ENCODE measurements at regions not wholly inside any gene's neighbourhood (a gene's known extent, or its start where the extent isn't known, plus 50 kb on each side); places are given as distances from the start of the nearest gene placed in this dataset.
A peak's percentile ranks its signal among the peaks of the same experiment; 100 is the strongest.

DNA sequence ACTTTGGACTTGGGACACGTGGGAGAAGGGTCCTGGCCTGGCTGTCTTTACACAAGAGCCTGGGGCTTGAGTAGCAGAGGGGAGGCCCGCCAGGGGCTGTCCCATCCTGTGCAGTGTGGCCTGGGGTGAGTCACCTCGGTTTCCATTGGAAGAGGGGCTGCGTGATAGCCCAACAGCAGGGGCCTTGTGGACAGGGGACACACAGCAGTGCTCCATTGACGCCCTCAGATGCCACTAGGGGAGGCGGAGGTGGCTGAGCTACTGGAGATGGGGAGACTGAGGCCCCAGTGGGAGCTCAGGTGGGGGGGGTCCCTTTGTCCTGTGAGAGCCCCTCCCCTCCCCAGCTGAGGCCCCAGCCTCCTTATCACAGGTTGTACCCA is 50.0 kb upstream of the RNU6ATAC start:
- no peak for DNase-seq (ENCODE audit: low read depth, low spot score)
- no peaks in the 10 kb centered on the region for H3K9me3 ChIP-seq (ENCODE audit: control insufficient read depth, insufficient read depth, low read length)
- WGBS (ENCODE audit: insufficient coverage, insufficient read length): no CpG with 5 or more reads among the region's 6 CpGs
- no peaks in the 10 kb centered on the region; the same call in 1 of the 2 replicates for H3K4me1 ChIP-seq (ENCODE audit: control insufficient read depth, insufficient read depth, low read length)
- H3K4me3 ChIP-seq (ENCODE audit: low read length): no peak overlapping the region
- no peaks in the 10 kb centered on the region for H3K36me3 ChIP-seq (ENCODE audit: control insufficient read depth, insufficient read depth, low read length)
- no peaks in the 10 kb centered on the region for H3K27me3 ChIP-seq (ENCODE audit: control insufficient read depth, insufficient read depth, low read length)
- no peak overlapping the region for H3K27ac ChIP-seq (ENCODE audit: low read length)

DNA sequence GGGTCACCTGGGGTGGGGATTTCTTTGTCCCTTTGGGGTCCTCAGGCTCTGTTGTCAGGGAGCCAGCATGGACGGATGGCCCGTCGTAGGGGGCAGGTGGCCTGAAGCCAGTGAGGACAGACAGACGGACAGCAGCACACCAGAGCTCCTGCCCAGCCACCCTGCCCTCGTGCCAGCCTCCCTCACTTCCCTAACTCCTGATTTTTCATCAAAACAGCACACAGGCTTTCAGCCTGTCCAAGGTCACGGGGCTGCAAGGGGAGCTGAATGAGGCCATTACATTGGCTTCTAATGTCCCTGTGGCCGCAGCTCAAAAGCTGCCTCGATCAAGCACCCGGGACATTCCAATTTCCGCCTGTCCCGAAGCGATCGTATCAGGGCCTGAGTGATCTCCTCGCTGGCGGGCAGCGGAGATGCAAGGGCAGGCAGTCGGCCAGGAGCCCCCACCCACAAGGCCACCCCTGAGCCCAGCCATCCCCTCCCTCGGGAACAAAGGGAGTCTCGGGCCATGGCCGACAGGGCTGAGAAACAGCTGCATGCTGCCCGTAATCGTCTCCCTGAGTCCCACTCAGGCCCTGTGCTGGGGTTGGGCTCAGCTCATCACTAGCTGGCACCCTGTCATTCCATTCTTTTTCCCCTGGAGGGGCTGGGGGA is 50.5 kb upstream of the RNU6ATAC start:
- no peaks in the 10 kb centered on the region; the same call in 1 of the 2 replicates for H3K4me1 ChIP-seq (ENCODE audit: control insufficient read depth, insufficient read depth, low read length)
- H3K36me3 ChIP-seq (ENCODE audit: control insufficient read depth, insufficient read depth, low read length): no peaks in the 10 kb centered on the region
- H3K4me3 ChIP-seq (ENCODE audit: low read length): no peak overlapping the region
- no peaks in the 10 kb centered on the region for H3K27me3 ChIP-seq (ENCODE audit: control insufficient read depth, insufficient read depth, low read length)
- H3K27ac ChIP-seq (ENCODE audit: low read length): no peak overlapping the region
- no peak for DNase-seq (ENCODE audit: low read depth, low spot score)
- WGBS (ENCODE audit: insufficient coverage, insufficient read length): no CpG with 5 or more reads among the region's 22 CpGs
- no peaks in the 10 kb centered on the region for H3K9me3 ChIP-seq (ENCODE audit: control insufficient read depth, insufficient read depth, low read length)

GRCh38 chr9:134215420-134215698 is 51.0 kb upstream of the RNU6ATAC start:
- no peaks in the 10 kb centered on the region; the same call in 1 of the 2 replicates for H3K4me1 ChIP-seq (ENCODE audit: control insufficient read depth, insufficient read depth, low read length)
- no peak for DNase-seq (ENCODE audit: low read depth, low spot score)
- no peak overlapping the region for H3K4me3 ChIP-seq (ENCODE audit: low read length)

DNA sequence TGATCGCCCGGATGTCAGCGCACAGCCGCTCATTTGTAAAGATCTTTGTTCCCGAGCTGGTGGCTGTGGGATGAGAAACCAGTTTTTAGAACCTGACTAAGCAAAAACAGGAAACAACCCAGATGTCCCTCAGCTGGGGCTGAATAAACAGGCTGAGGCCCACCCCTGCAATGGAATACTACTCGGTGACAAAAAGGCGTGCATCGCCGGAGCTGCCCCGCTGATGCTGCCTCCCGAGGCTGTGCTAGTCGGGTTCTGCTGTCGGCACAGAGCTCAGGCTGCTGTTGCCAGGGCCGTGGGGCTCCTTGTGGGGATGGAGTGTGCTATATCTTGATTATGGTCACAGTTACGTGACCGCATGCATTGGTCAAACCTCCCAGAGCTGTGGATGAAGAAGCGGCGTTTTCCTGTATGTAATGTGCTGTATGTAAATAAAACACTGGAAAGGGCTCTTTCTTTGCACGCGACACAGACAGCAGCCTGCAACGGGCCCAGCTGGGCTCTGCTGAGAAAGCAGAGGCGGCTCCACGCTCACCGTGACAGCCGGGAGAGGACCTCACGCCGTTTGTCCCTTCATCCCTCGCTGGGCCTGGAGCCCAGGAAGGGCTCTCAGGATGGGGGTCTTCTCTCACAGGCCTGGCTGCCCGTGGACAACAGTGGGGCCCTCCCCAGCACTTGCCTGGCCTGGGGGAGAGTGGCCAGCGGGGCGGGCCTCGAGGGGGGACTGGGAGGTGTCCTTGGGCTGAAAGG is 51.5 kb upstream of the RNU6ATAC start:
- Histone ChIP-seq H3K27ac (ENCODE audit: low read length) (no peak overlapping the region), H3K9me3 (ENCODE audit: control insufficient read depth, insufficient read depth, low read length) (no peaks in the 10 kb centered on the region), H3K4me3 (ENCODE audit: low read length) (no peak overlapping the region), H3K36me3 (ENCODE audit: control insufficient read depth, insufficient read depth, low read length) (no peaks in the 10 kb centered on the region), H3K27me3 (ENCODE audit: control insufficient read depth, insufficient read depth, low read length) (no peaks in the 10 kb centered on the region), H3K4me1 (ENCODE audit: control insufficient read depth, insufficient read depth, low read length) (no peaks in the 10 kb centered on the region; the same call in 1 of the 2 replicates)
- WGBS (ENCODE audit: insufficient coverage, insufficient read length): no CpG with 5 or more reads among the region's 32 CpGs
- no peak for DNase-seq (ENCODE audit: low read depth, low spot score)

More at GRCh38 chr9:134215420-134215698, 51.0 kb upstream of the RNU6ATAC start:
- no peaks in the 10 kb centered on the region for H3K36me3 ChIP-seq (ENCODE audit: control insufficient read depth, insufficient read depth, low read length)
- H3K27me3 ChIP-seq (ENCODE audit: control insufficient read depth, insufficient read depth, low read length): no peaks in the 10 kb centered on the region
- H3K9me3 ChIP-seq (ENCODE audit: control insufficient read depth, insufficient read depth, low read length): no peaks in the 10 kb centered on the region
- H3K27ac ChIP-seq (ENCODE audit: low read length): no peak overlapping the region
- WGBS (ENCODE audit: insufficient coverage, insufficient read length): no CpG with 5 or more reads among the region's 7 CpGs

- DNase-seq (ENCODE audit: low read depth, low spot score): no peak
- Histone ChIP-seq H3K36me3 (ENCODE audit: control insufficient read depth, insufficient read depth, low read length) (no peaks in the 10 kb centered on the region), H3K4me3 (ENCODE audit: low read length) (no peak overlapping the region), H3K27me3 (ENCODE audit: control insufficient read depth, insufficient read depth, low read length) (no peaks in the 10 kb centered on the region), H3K9me3 (ENCODE audit: control insufficient read depth, insufficient read depth, low read length) (no peaks in the 10 kb centered on the region), H3K4me1 (ENCODE audit: control insufficient read depth, insufficient read depth, low read length) (no peaks in the 10 kb centered on the region; the same call in 1 of the 2 replicates), H3K27ac (ENCODE audit: low read length) (no peak overlapping the region)
- WGBS (ENCODE audit: insufficient coverage, insufficient read length): no CpG with 5 or more reads among the region's 14 CpGs
Measured at GRCh38 chr9:134216449-134216951, 52.1 kb upstream of the RNU6ATAC start.

GRCh38 chr9:134216961-134217360 is 52.6 kb upstream of the RNU6ATAC start:
- H3K27me3 ChIP-seq (ENCODE audit: control insufficient read depth, insufficient read depth, low read length): no peaks in the 10 kb centered on the region
- no peak overlapping the region for H3K4me3 ChIP-seq (ENCODE audit: low read length)
- no peaks in the 10 kb centered on the region for H3K36me3 ChIP-seq (ENCODE audit: control insufficient read depth, insufficient read depth, low read length)
- no CpG with 5 or more reads among the region's 10 CpGs for WGBS (ENCODE audit: insufficient coverage, insufficient read length)
- no peaks in the 10 kb centered on the region; the same call in 1 of the 2 replicates for H3K4me1 ChIP-seq (ENCODE audit: control insufficient read depth, insufficient read depth, low read length)
- H3K9me3 ChIP-seq (ENCODE audit: control insufficient read depth, insufficient read depth, low read length): no peaks in the 10 kb centered on the region
- no peak overlapping the region for H3K27ac ChIP-seq (ENCODE audit: low read length)
- no peak for DNase-seq (ENCODE audit: low read depth, low spot score)

DNA sequence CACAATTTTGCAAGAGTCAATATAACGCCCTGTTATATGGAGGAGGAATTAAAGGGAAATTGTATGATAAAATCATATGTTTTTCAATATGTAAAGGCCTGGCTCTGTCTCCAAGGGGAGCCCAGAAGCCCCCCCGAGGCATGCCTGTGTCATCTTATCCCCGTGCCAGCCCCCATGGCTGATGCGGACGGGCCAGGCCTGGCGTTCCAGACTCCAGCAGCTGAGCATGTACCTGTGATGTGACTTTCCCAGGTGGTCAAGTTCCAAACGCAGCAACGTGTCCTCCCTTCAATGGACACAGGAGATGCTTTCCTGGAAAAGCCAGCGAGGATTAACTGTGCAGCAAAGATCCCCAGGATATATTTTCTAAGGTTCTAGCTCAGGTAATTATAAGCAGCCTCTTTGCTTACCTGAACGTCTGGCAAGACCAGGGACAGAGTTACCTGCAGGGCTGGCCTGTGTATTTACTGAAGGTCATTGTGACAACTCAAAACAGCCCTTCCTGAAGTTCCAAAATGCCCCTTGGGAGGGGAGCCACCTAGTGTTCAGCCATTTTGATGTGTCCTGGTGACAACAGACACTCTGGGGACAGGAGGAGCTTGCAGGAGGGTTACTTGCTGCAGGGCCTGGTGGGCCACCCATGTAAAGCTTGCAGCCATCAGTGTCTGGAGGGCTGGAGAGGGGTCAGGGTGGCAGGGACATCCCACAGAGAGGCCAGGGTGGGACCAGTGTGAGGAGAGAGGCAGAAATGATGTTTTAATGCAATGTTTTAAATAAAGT is 53.3 kb upstream of the RNU6ATAC start:
- Histone ChIP-seq H3K4me3 (ENCODE audit: low read length) (no peak overlapping the region), H3K27me3 (ENCODE audit: control insufficient read depth, insufficient read depth, low read length) (no peaks in the 10 kb centered on the region), H3K9me3 (ENCODE audit: control insufficient read depth, insufficient read depth, low read length) (no peaks in the 10 kb centered on the region), H3K27ac (ENCODE audit: low read length) (no peak overlapping the region), H3K4me1 (ENCODE audit: control insufficient read depth, insufficient read depth, low read length) (no peaks in the 10 kb centered on the region; the same call in 1 of the 2 replicates), H3K36me3 (ENCODE audit: control insufficient read depth, insufficient read depth, low read length) (no peaks in the 10 kb centered on the region)
- WGBS (ENCODE audit: insufficient coverage, insufficient read length): no CpG with 5 or more reads among the region's 10 CpGs
- DNase-seq (ENCODE audit: low read depth, low spot score): peak; percentile 20

DNA sequence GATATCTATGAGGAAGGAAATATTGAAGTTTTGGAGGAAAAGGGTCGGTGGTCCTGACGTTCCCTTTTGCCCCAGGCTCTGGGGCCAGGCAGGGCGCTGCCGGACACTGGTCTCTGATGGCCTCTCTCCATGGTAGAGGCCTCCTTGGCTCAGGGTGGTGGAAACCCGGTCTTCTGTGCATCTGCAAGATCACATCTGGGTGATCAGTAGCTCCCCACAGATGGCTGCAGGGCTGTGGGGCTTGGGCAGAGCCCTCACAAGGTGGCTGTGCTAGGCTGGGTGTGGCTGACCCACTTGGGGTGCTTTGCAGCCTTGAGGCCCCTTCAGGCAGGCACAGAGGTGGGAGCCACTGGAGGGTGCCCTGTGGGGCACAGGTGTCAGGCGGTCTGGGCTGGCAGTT is 53.9 kb upstream of the RNU6ATAC start:
- no peak for DNase-seq (ENCODE audit: low read depth, low spot score)
- H3K27ac ChIP-seq (ENCODE audit: low read length): no peak overlapping the region
- no peaks in the 10 kb centered on the region for H3K36me3 ChIP-seq (ENCODE audit: control insufficient read depth, insufficient read depth, low read length)
- no peak overlapping the region for H3K4me3 ChIP-seq (ENCODE audit: low read length)
- H3K27me3 ChIP-seq (ENCODE audit: control insufficient read depth, insufficient read depth, low read length): no peaks in the 10 kb centered on the region
- H3K9me3 ChIP-seq (ENCODE audit: control insufficient read depth, insufficient read depth, low read length): no peaks in the 10 kb centered on the region
- peaks cover 2% of the 10 kb centered on the region; the same call in 1 of the 2 replicates for H3K4me1 ChIP-seq (ENCODE audit: control insufficient read depth, insufficient read depth, low read length)
- no CpG with 5 or more reads among the region's 6 CpGs for WGBS (ENCODE audit: insufficient coverage, insufficient read length)

GRCh38 chr9:134219646-134220060 is 55.3 kb upstream of the RNU6ATAC start:
- Histone ChIP-seq H3K4me3 (ENCODE audit: low read length) (no peak overlapping the region), H3K9me3 (ENCODE audit: control insufficient read depth, insufficient read depth, low read length) (no peaks in the 10 kb centered on the region), H3K27ac (ENCODE audit: low read length) (no peak overlapping the region), H3K4me1 (ENCODE audit: control insufficient read depth, insufficient read depth, low read length) (0 out of 2 replicates have a peak, but pooled peaks cover 2% of the 10 kb centered on the region), H3K36me3 (ENCODE audit: control insufficient read depth, insufficient read depth, low read length) (no peaks in the 10 kb centered on the region), H3K27me3 (ENCODE audit: control insufficient read depth, insufficient read depth, low read length) (no peaks in the 10 kb centered on the region)
- DNase-seq (ENCODE audit: low read depth, low spot score): no peak
- WGBS (ENCODE audit: insufficient coverage, insufficient read length): no CpG with 5 or more reads among the region's 24 CpGs

GRCh38 chr9:134220311-134220710 is 55.9 kb upstream of the RNU6ATAC start:
- Histone ChIP-seq H3K27me3 (ENCODE audit: control insufficient read depth, insufficient read depth, low read length) (no peaks in the 10 kb centered on the region), H3K4me1 (ENCODE audit: control insufficient read depth, insufficient read depth, low read length) (0 out of 2 replicates have a peak, but pooled peaks cover 2% of the 10 kb centered on the region)

More at GRCh38 chr9:134220311-134220710, 55.9 kb upstream of the RNU6ATAC start:
- Histone ChIP-seq H3K27ac (ENCODE audit: low read length) (no peak overlapping the region), H3K36me3 (ENCODE audit: control insufficient read depth, insufficient read depth, low read length) (no peaks in the 10 kb centered on the region), H3K9me3 (ENCODE audit: control insufficient read depth, insufficient read depth, low read length) (no peaks in the 10 kb centered on the region), H3K4me3 (ENCODE audit: low read length) (no peak overlapping the region)
- no CpG with 5 or more reads among the region's 13 CpGs for WGBS (ENCODE audit: insufficient coverage, insufficient read length)
- DNase-seq (ENCODE audit: low read depth, low spot score): no peak
